ENCODE measurements at regions not wholly inside any gene's neighbourhood (a gene's known extent, or its start where the extent isn't known, plus 50 kb on each side); places are given as distances from the start of the nearest gene placed in this dataset.

DNA sequence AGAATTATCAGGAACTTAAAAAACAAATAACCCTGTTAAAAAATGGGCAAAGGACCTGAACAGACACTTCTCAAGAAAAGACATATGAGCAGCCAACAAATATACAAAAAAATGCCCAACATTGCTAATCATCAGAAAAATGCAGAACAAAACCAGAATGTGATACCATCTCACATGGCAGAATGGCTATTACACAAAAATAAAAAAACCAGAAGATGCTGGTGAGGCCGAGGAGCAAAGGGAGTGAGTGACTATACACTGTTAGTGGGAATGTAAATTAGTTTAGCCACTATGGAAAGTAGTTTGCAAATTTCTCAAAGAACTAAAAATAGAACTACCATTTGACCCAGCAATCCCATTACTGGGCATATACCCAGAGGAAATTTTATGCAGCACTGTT is 95.8 kb upstream of the DSEL start:
- TF ChIP-seq CTCF (IDR thresholded peaks at IDR 0.05) (no peak), POLR2A (IDR thresholded peaks at IDR 0.05) (no peak)
